ENCODE measurements at regions not wholly inside any gene's neighbourhood (a gene's known extent, or its start where the extent isn't known, plus 50 kb on each side); places are given as distances from the start of the nearest gene placed in this dataset.

GRCh38 chr1:239126884-239127283 is 259.5 kb upstream of the CHRM3 start:
- no peak for TF ChIP-seq CTCF (IDR thresholded peaks at IDR 0.05)
- no peak for TF ChIP-seq EZH2 (IDR thresholded peaks at IDR 0.05; ENCODE audit: borderline replicate concordance, insufficient read depth, low read depth, low read length, poor library complexity, severe bottlenecking)

All from B cell (primary cell).